DND-41 (cell line): ENCODE measurements at regions not wholly inside any gene's neighbourhood (a gene's known extent, or its start where the extent isn't known, plus 50 kb on each side); places are given as distances from the start of the nearest gene placed in this dataset.

Source experiments
- ATAC-seq: fragments of 200-7000 bp; cut with Tn5 transposase; 3 replicates; pipeline ENCODE4 v1.9.1; 2021; ENCODE audit warnings: low read depth; ENCODE audit not compliant: insufficient read depth
- DNase-seq: peaks from one replicate; pipeline ENCODE4 v3.0.0-alpha.2; 2020
- H2AFZ ChIP-seq: 2 replicates; pipeline ENCODE4 v1.6.0; 2012; ENCODE audit warnings: low read depth, low read length
- H3K27ac ChIP-seq: 2 replicates; pipeline ENCODE4 v1.5.1; 2012; ENCODE audit warnings: low read length, inconsistent platforms
- H3K27me3 ChIP-seq: fragments of 200-600 bp; sonication (generic); 2 replicates; pipeline ENCODE4 v1.6.0; 2012; ENCODE audit warnings: low read length, mild to moderate bottlenecking, inconsistent platforms; ENCODE audit not compliant: insufficient read depth, poor library complexity
- H3K36me3 ChIP-seq: 2 replicates; pipeline ENCODE4 v1.5.1; 2012; ENCODE audit warnings: low read length, inconsistent platforms; ENCODE audit not compliant: insufficient read depth
- H3K4me1 ChIP-seq: 2 replicates; pipeline ENCODE4 v1.5.1; 2012; ENCODE audit warnings: mild to moderate bottlenecking, low read length; ENCODE audit not compliant: insufficient read depth
- H3K4me2 ChIP-seq: 2 replicates; pipeline ENCODE4 v1.6.0; 2012; ENCODE audit warnings: mild to moderate bottlenecking, moderate library complexity, low read length, inconsistent platforms; ENCODE audit not compliant: insufficient read depth
- H3K4me3 ChIP-seq, 2 experiments: fragments of 200-600 bp in 1 of 2; shearing (Covaris generic) in 1 of 2; 2 replicates each; pipeline ENCODE4 v1.5.1; 2012 to 2016; ENCODE audit warnings: inconsistent platforms in 2 of 2, low read length in 2 of 2, mild to moderate bottlenecking in 2 of 2, low read depth in 1 of 2, moderate library complexity in 1 of 2
- H3K79me2 ChIP-seq: 2 replicates; pipeline ENCODE4 v1.6.0; 2012; ENCODE audit warnings: low read length, inconsistent platforms; ENCODE audit not compliant: insufficient read depth
- H3K9ac ChIP-seq: 2 replicates; pipeline ENCODE4 v1.6.0; 2012; ENCODE audit warnings: low read depth, mild to moderate bottlenecking, inconsistent platforms, low read length, moderate library complexity
- H3K9me3 ChIP-seq: 2 replicates; pipeline ENCODE4 v1.5.1; 2012; ENCODE audit warnings: low read length, moderate library complexity, mild to moderate bottlenecking, inconsistent platforms; ENCODE audit not compliant: insufficient read depth, severe bottlenecking
- H4K20me1 ChIP-seq: 2 replicates; pipeline ENCODE4 v1.6.0; 2012; ENCODE audit warnings: low read length; ENCODE audit not compliant: insufficient read depth
- EZH2 ChIP-seq: IDR thresholded peaks from 3 replicates; pipeline ENCODE4 v1.6.1; 2012; ENCODE audit warnings: borderline replicate concordance, low read depth, mild to moderate bottlenecking, moderate library complexity, low read length, inconsistent platforms; ENCODE audit not compliant: severe bottlenecking
- TF ChIP-seq, protein P1 (sequence below): IDR thresholded peaks from 2 replicates; pipeline ENCODE4 v1.5.1; 2012; ENCODE audit warnings: borderline replicate concordance, low read length, moderate library complexity, mild to moderate bottlenecking; ENCODE audit not compliant: poor library complexity, severe bottlenecking; ENCODE audit errors: extremely low read depth

- Histone ChIP-seq H3K27me3 (no peaks in the 10 kb centered on the region), H3K4me1 (peaks cover 33% of the 10 kb centered on the region)
- no peak for DNase-seq
Observed at GRCh38 chr9:672851-673250, 168.6 kb upstream of the DMRT1 start.

DNA sequence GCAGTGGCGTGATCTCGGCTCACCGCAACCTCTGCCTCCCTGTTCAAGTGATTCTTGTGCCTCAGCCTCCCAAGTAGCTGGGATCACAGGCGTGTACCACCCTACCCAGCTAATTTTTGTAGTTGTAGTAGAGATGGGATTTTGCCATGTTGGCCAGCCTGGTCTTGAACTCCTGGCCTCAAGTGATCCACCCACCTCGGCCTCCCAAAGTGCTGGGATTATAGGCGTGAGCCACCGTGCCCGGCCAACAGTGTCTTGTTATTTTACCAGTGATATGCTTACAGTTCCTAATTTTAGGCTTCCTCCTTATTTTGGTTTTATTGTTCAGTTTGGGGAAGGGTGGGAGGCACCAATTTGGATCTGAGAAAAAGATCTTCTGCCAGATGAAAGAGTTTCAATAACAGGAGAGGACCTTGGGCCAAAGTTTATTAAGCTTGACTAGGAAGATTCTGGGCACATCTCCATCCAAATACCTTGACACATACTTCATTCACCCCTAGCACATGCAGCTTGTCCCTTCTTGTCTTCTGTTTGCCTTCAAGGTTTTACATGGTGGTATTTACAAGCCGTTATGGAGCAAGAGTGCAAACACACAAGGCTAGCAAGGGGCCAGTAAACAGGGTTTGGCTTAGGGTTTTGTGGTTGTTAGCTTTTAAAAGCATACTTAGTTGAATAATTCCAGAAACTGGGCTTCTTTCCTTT lies 168.1 kb upstream of the DMRT1 start:
- Histone ChIP-seq H3K4me1 (peaks cover 38% of the 10 kb centered on the region), H4K20me1 (no peaks in the 10 kb centered on the region), H3K79me2 (no peaks in the 10 kb centered on the region), H2AFZ (no peak overlapping the region), H3K27ac (no peak overlapping the region), H3K9me3 (peaks cover 6% of the 10 kb centered on the region), H3K36me3 (no peaks in the 10 kb centered on the region), H3K9ac (no peak overlapping the region), H3K4me3 (no peak overlapping the region), H3K4me2 (no peak overlapping the region), H3K27me3 (no peaks in the 10 kb centered on the region)
- no peak for DNase-seq
- no peak for ATAC-seq
- no peak for TF ChIP-seq EZH2
- TF ChIP-seq, protein P1, sequence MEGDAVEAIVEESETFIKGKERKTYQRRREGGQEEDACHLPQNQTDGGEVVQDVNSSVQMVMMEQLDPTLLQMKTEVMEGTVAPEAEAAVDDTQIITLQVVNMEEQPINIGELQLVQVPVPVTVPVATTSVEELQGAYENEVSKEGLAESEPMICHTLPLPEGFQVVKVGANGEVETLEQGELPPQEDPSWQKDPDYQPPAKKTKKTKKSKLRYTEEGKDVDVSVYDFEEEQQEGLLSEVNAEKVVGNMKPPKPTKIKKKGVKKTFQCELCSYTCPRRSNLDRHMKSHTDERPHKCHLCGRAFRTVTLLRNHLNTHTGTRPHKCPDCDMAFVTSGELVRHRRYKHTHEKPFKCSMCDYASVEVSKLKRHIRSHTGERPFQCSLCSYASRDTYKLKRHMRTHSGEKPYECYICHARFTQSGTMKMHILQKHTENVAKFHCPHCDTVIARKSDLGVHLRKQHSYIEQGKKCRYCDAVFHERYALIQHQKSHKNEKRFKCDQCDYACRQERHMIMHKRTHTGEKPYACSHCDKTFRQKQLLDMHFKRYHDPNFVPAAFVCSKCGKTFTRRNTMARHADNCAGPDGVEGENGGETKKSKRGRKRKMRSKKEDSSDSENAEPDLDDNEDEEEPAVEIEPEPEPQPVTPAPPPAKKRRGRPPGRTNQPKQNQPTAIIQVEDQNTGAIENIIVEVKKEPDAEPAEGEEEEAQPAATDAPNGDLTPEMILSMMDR = no peak

More at GRCh38 chr9:672851-673250, 168.6 kb upstream of the DMRT1 start:
- Histone ChIP-seq H3K4me3 (no peak overlapping the region), H3K9ac (no peak overlapping the region), H3K4me2 (no peak overlapping the region), H4K20me1 (no peaks in the 10 kb centered on the region), H3K36me3 (no peaks in the 10 kb centered on the region), H3K79me2 (no peaks in the 10 kb centered on the region), H3K9me3 (peaks cover 6% of the 10 kb centered on the region), H2AFZ (no peak overlapping the region), H3K27ac (no peak overlapping the region)
- TF ChIP-seq, protein P1 = no peak
- no peak for TF ChIP-seq EZH2
- no peak for ATAC-seq

DNA sequence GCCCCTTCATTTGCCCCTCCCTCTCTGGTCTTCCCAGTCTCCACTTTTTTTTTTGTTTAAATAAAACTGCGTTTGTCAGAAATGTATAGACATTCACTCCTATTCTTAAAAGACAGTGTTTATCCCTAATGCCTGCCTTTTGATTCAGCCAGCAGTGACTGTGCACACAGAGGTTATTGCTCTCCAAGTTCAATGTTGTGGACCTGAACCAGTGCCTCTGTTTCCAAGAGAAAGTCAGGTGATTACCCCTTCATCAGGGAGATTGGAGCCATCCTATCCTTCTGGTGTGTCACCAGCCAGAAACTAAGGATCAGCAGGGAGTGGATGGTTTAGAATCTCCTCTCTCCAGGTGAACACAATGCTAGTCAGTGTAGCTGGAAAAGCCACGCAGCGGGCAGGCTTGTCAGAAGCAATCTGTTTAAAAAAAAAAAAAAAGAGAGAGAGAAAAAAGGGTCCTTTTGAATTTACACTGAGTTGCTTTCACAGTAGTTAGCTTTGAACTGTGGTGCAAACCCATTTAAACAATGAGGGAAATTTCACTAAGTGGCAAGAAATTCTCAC lies 167.5 kb upstream of the DMRT1 start:
- H3K9ac ChIP-seq = no peak overlapping the region
- H3K4me1 ChIP-seq = peaks cover 39% of the 10 kb centered on the region
- no peaks in the 10 kb centered on the region for H3K79me2 ChIP-seq
- peak overlapping the region; percentile 44; the same call in 1 of the 2 replicates for H2AFZ ChIP-seq
- no peaks in the 10 kb centered on the region for H4K20me1 ChIP-seq
- peak overlapping the region; percentile 61 for H3K27ac ChIP-seq
- H3K9me3 ChIP-seq = peaks cover 5% of the 10 kb centered on the region
- no peak overlapping the region for H3K4me3 ChIP-seq
- no peak for ATAC-seq
- DNase-seq = no peak
- TF ChIP-seq, protein P1 = no peak
- no peak for TF ChIP-seq EZH2
- H3K27me3 ChIP-seq = no peaks in the 10 kb centered on the region
- H3K4me2 ChIP-seq = no peak overlapping the region
- H3K36me3 ChIP-seq = no peaks in the 10 kb centered on the region
